Transverse colon (tissue), 4 donors: ENCODE measurements at regions not wholly inside any gene's neighbourhood (a gene's known extent, or its start where the extent isn't known, plus 50 kb on each side); places are given as distances from the start of the nearest gene placed in this dataset.

Experiments used
- DNase-seq: peaks from one replicate; pipeline ENCODE4 v3.0.0-alpha.2; 2019
- H3K27ac ChIP-seq, 4 donors: fragments of 200-600 bp; sonication (generic); 2 replicates each; pipeline ENCODE4 v1.5.1; 2016 to 2018; ENCODE audit warnings: inconsistent platforms in 4 of 4
- H3K27me3 ChIP-seq: fragments of 200-600 bp; sonication (generic); 2 replicates; pipeline ENCODE4 v1.5.1; 2017; ENCODE audit warnings: inconsistent platforms
- H3K36me3 ChIP-seq, 4 donors: fragments of 200-600 bp; sonication (generic); 2 replicates each; pipeline ENCODE4 v1.5.1; 2017 to 2019; ENCODE audit warnings: inconsistent platforms in 4 of 4
- H3K4me1 ChIP-seq, 4 donors: fragments of 200-600 bp; sonication (generic); 2 replicates each; pipeline ENCODE4 v1.5.1; 2017 to 2020; ENCODE audit warnings: inconsistent platforms in 4 of 4
- H3K4me3 ChIP-seq, 4 donors: fragments of 200-600 bp; sonication (generic); 1 replicate in 1 of 4; 2 replicates in 3 of 4; pipeline versions ENCODE4 v1.5.1 to v1.6.1; 2017 to 2019; ENCODE audit warnings: inconsistent platforms in 4 of 4
- H3K9me3 ChIP-seq, 2 donors: fragments of 200-600 bp; sonication (generic); 2 replicates each; pipeline ENCODE4 v1.5.1; 2017 to 2019; ENCODE audit warnings: inconsistent platforms in 2 of 2
- CTCF ChIP-seq, 5 experiments: fragments of 200-600 bp in 3 of 5; fragments of 450-650 bp in 2 of 5; sonication (generic) in 3 of 5; IDR thresholded peaks; 1 replicate in 2 of 5; 2 replicates in 3 of 5; pipeline ENCODE4 v1.5.1; 2016 to 2017; ENCODE audit warnings: antibody characterized with exemption in 5 of 5, inconsistent platforms in 3 of 5, mild to moderate bottlenecking in 2 of 5, moderate library complexity in 1 of 5
- EP300 ChIP-seq: sonication (generic); formaldehyde crosslinking; IDR thresholded peaks from one replicate; pipeline ENCODE4 v1.6.1; 2017; ENCODE audit warnings: antibody characterized with exemption, low read depth
- POLR2A ChIP-seq: fragments of 450-650 bp; IDR thresholded peaks from one replicate; pipeline ENCODE4 v1.6.1; 2016; ENCODE audit warnings: antibody characterized with exemption, mild to moderate bottlenecking, moderate library complexity
- POLR2AphosphoS5 ChIP-seq, 3 donors: sonication (generic); formaldehyde crosslinking; IDR thresholded peaks; one replicate each; pipeline ENCODE4 v1.6.1; 2016; ENCODE audit warnings: antibody characterized with exemption in 3 of 3
- WGBS, 2 donors: methylation state at CpG; one replicate each; pipeline ENCODE4 v1.1.5; 2018; ENCODE audit warnings: low coverage in 1 of 2; 5-methylcytosine and 5-hydroxymethylcytosine counted together
- in situ Hi-C, 4 donors: fragments of 200-750 bp; cut with MboI; loops; one replicate each; pipeline versions ENCODE4 v1.15.0 to v1.15.1; 2017; ENCODE audit warnings: low sequenced_read_pairs in 3 of 4, low pct_ligation_motif_present in 1 of 4, low pct_unique_long_range_greater_than_20kb in 1 of 4
- intact Hi-C: fragments of 100-400 bp; cut with DNase I; formaldehyde crosslinking; loops from one replicate; pipeline ENCODE4 v1.15.1; 2023; ENCODE audit warnings: low total_unique reads

- no peak for DNase-seq
- WGBS, 2 donors: 65% methylated on average over 2 of the region's 2 CpGs
- in situ Hi-C loops: no loop called here
Observed at GRCh38 chr13:111034811-111035210, 80.3 kb upstream of the ARHGEF7 start.

GRCh38 chr13:111033172-111034130, 81.7 kb upstream of the ARHGEF7 start:
- intact Hi-C loops: no loop called here
- in situ Hi-C loops: no loop called here
- no peak for DNase-seq

More at GRCh38 chr13:111034811-111035210, 80.3 kb upstream of the ARHGEF7 start:
- Histone ChIP-seq H3K36me3 (no peaks in the 10 kb centered on the region), H3K9me3 (no peaks in the 10 kb centered on the region), H3K4me3 (no peak overlapping the region), H3K27me3 (no peaks in the 10 kb centered on the region), H3K4me1 (no peaks in the 10 kb centered on the region), H3K27ac (no peak overlapping the region)
- TF ChIP-seq EP300 (no peak), POLR2AphosphoS5 (IDR thresholded peaks at IDR 0.05) (no peak), CTCF (IDR thresholded peaks at IDR 0.05) (no peak), POLR2A (no peak)
- intact Hi-C loops: no loop called here

GRCh38 chr13:111031531-111031961, 83.6 kb upstream of the ARHGEF7 start:
- no peaks in the 10 kb centered on the region for H3K36me3 ChIP-seq
- in situ Hi-C loops: no loop called here
- intact Hi-C loops: no loop called here
- no peaks in the 10 kb centered on the region for H3K27me3 ChIP-seq
- no peaks in the 10 kb centered on the region for H3K9me3 ChIP-seq
- DNase-seq: peak; percentile 17
- no peaks in the 10 kb centered on the region for H3K4me1 ChIP-seq
- WGBS, 2 donors: 65 to 90% methylated on average over 2 to 8 of the region's 8 CpGs
- no peak overlapping the region for H3K4me3 ChIP-seq
- no peak overlapping the region for H3K27ac ChIP-seq
- TF ChIP-seq EP300: no peak
- no peak for TF ChIP-seq POLR2AphosphoS5 (IDR thresholded peaks at IDR 0.05)
- no peak for TF ChIP-seq CTCF (IDR thresholded peaks at IDR 0.05)
- no peak for TF ChIP-seq POLR2A

More at GRCh38 chr13:111033172-111034130, 81.7 kb upstream of the ARHGEF7 start:
- Histone ChIP-seq H3K4me3 (no peak overlapping the region), H3K9me3 (no peaks in the 10 kb centered on the region), H3K4me1 (no peaks in the 10 kb centered on the region), H3K36me3 (no peaks in the 10 kb centered on the region), H3K27ac (no peak overlapping the region), H3K27me3 (no peaks in the 10 kb centered on the region)
- 16 to 66% methylated on average over 3 to 16 of the region's 16 CpGs for WGBS, 2 donors
- TF ChIP-seq POLR2AphosphoS5 (IDR thresholded peaks at IDR 0.05) (no peak), POLR2A (no peak), EP300 (no peak), CTCF (IDR thresholded peaks at IDR 0.05) (no peak)

- in situ Hi-C loops: no loop called here
- no peak overlapping the region for H3K27ac ChIP-seq
- H3K36me3 ChIP-seq: no peaks in the 10 kb centered on the region
Observed at GRCh38 chr13:111029957-111030609, 85.0 kb upstream of the ARHGEF7 start.

More at GRCh38 chr13:111029957-111030609, 85.0 kb upstream of the ARHGEF7 start:
- intact Hi-C loops: no loop called here
- DNase-seq: no peak
- no peak overlapping the region for H3K4me3 ChIP-seq
- 91% methylated on average over 25 of the region's 29 CpGs; no CpG with 5 or more reads in 1 of the 2 donors for WGBS, 2 donors
- no peaks in the 10 kb centered on the region for H3K9me3 ChIP-seq
- TF ChIP-seq CTCF (IDR thresholded peaks at IDR 0.05): no peak
- TF ChIP-seq EP300: no peak
- TF ChIP-seq POLR2A: no peak
- no peak for TF ChIP-seq POLR2AphosphoS5 (IDR thresholded peaks at IDR 0.05)
- H3K27me3 ChIP-seq: no peaks in the 10 kb centered on the region
- H3K4me1 ChIP-seq: no peaks in the 10 kb centered on the region
